GM23338 (cell line): ENCODE measurements at regions not wholly inside any gene's neighbourhood (a gene's known extent, or its start where the extent isn't known, plus 50 kb on each side); places are given as distances from the start of the nearest gene placed in this dataset.

ENCODE experiments used
- ATAC-seq: fragments of 200-7000 bp; cut with Tn5 transposase; 3 replicates; pipeline ENCODE4 v1.9.1; 2020
- DNase-seq: peaks from one replicate; pipeline ENCODE4 v3.0.0-alpha.2; 2015; ENCODE audit warnings: low spot score
- H2AFZ ChIP-seq: fragments of 200-600 bp; sonication (generic); 2 replicates; pipeline ENCODE4 v1.8.0; 2016; ENCODE audit warnings: antibody characterized with exemption, mild to moderate bottlenecking, moderate library complexity
- H3F3A ChIP-seq: fragments of 200-600 bp; sonication (generic); replicated peaks from 2 replicates; pipeline ENCODE4 v1.8.0; 2017; ENCODE audit warnings: antibody characterized with exemption, mixed run types, low read depth
- H3K27ac ChIP-seq: fragments of 200-600 bp; sonication (generic); 2 replicates; pipeline ENCODE4 v1.6.1; 2016; ENCODE audit warnings: low read depth
- H3K27me3 ChIP-seq: fragments of 200-600 bp; sonication (generic); 2 replicates; pipeline ENCODE4 v1.8.0; 2016; ENCODE audit warnings: mild to moderate bottlenecking, mixed run types, moderate library complexity; ENCODE audit not compliant: insufficient read depth
- H3K36me3 ChIP-seq: fragments of 200-600 bp; sonication (generic); 2 replicates; pipeline ENCODE4 v1.8.0; 2016; ENCODE audit warnings: mild to moderate bottlenecking; ENCODE audit not compliant: insufficient read depth
- H3K4me1 ChIP-seq: fragments of 200-600 bp; sonication (generic); 2 replicates; pipeline ENCODE4 v1.8.0; 2016; ENCODE audit warnings: mild to moderate bottlenecking, moderate library complexity; ENCODE audit not compliant: insufficient read depth
- H3K4me2 ChIP-seq: fragments of 200-600 bp; sonication (generic); 2 replicates; pipeline ENCODE4 v1.7.1; 2017; ENCODE audit warnings: mixed run types
- H3K4me3 ChIP-seq: fragments of 200-600 bp; sonication (generic); 2 replicates; pipeline ENCODE4 v1.6.1; 2016; ENCODE audit warnings: mixed run types
- H3K79me2 ChIP-seq: fragments of 200-600 bp; sonication (generic); replicated peaks from 2 replicates; pipeline ENCODE4 v1.8.0; 2017; ENCODE audit warnings: mild to moderate bottlenecking; ENCODE audit not compliant: insufficient read depth
- H3K9me2 ChIP-seq: fragments of 200-600 bp; sonication (generic); 2 replicates; pipeline ENCODE4 v1.8.0; 2017; ENCODE audit not compliant: insufficient read depth
- H4K20me1 ChIP-seq: fragments of 200-600 bp; sonication (generic); replicated peaks from 2 replicates; pipeline ENCODE4 v1.8.0; 2017; ENCODE audit warnings: mild to moderate bottlenecking; ENCODE audit not compliant: insufficient read depth
- H3K27ac Mint-ChIP-seq: 2 replicates; pipeline ENCODE4 v1.8.0; 2020; ENCODE audit warnings: inconsistent platforms, mild to moderate bottlenecking, moderate library complexity, mixed read lengths
- H3K27me3 Mint-ChIP-seq: 3 replicates; pipeline ENCODE4 v1.8.0; 2022; ENCODE audit warnings: low read depth, mild to moderate bottlenecking, moderate library complexity, mixed read lengths, inconsistent platforms; ENCODE audit not compliant: insufficient read depth, poor library complexity
- H3K36me3 Mint-ChIP-seq: 3 replicates; pipeline ENCODE4 v1.8.0; 2021; ENCODE audit warnings: low read depth, mild to moderate bottlenecking, inconsistent platforms, moderate library complexity, mixed read lengths
- H3K4me1 Mint-ChIP-seq: 3 replicates; pipeline ENCODE4 v1.8.0; 2020; ENCODE audit warnings: mild to moderate bottlenecking, inconsistent platforms, mixed read lengths
- H3K4me3 Mint-ChIP-seq: 3 replicates; pipeline ENCODE4 v1.8.0; 2021; ENCODE audit warnings: moderate library complexity, mild to moderate bottlenecking, inconsistent platforms, mixed read lengths
- H3K9me3 Mint-ChIP-seq: 3 replicates; pipeline ENCODE4 v1.8.0; 2020; ENCODE audit warnings: moderate library complexity, mild to moderate bottlenecking, inconsistent platforms, mixed read lengths
- CREB1 ChIP-seq: fragments of 250-450 bp; sonication (Bioruptor Pico); IDR thresholded peaks from 2 replicates; pipeline ENCODE4 v1.5.0; 2020; ENCODE audit warnings: low read depth, mild to moderate bottlenecking, moderate library complexity
- EZH2 ChIP-seq: fragments of 200-600 bp; sonication (generic); IDR thresholded peaks from one replicate; pipeline ENCODE4 v1.8.0; 2017; ENCODE audit warnings: antibody characterized with exemption, mild to moderate bottlenecking, low read depth; ENCODE audit not compliant: unreplicated experiment
- EZH2phosphoT487 ChIP-seq: fragments of 200-600 bp; sonication (generic); IDR thresholded peaks from one replicate; pipeline ENCODE4 v1.8.1; 2018; ENCODE audit warnings: antibody characterized with exemption; ENCODE audit not compliant: unreplicated experiment
- JUNB ChIP-seq: IDR thresholded peaks from one replicate; pipeline ENCODE4 v1.6.1; 2016; ENCODE audit warnings: antibody characterized with exemption; ENCODE audit not compliant: unreplicated experiment
- NANOG ChIP-seq: IDR thresholded peaks from 2 replicates; pipeline ENCODE4 v1.6.1; 2016; ENCODE audit warnings: antibody characterized with exemption, borderline replicate concordance
- POLR2AphosphoS5 ChIP-seq: IDR thresholded peaks from 2 replicates; pipeline ENCODE4 v1.6.1; 2016; ENCODE audit warnings: antibody characterized with exemption, low read depth
- STAT1 ChIP-seq: IDR thresholded peaks from one replicate; pipeline ENCODE4 v1.6.1; 2016; ENCODE audit warnings: antibody characterized with exemption; ENCODE audit not compliant: unreplicated experiment
- ZNF114 ChIP-seq: fragments of 250-450 bp; sonication (Bioruptor Pico); IDR thresholded peaks from 2 replicates; pipeline ENCODE4 v1.5.0; 2020; ENCODE audit warnings: mild to moderate bottlenecking, moderate library complexity
- ZNF331 ChIP-seq: fragments of 250-450 bp; sonication (Bioruptor Pico); IDR thresholded peaks from 2 replicates; pipeline ENCODE4 v1.5.0; 2020; ENCODE audit warnings: low read depth, mild to moderate bottlenecking, moderate library complexity
- TF ChIP-seq, protein P1 (sequence below): fragments of 250-450 bp; sonication (Bioruptor Pico); IDR thresholded peaks from 2 replicates; pipeline ENCODE4 v1.5.0; 2020; ENCODE audit warnings: mild to moderate bottlenecking, moderate library complexity
- TF ChIP-seq, protein P2 (sequence below): IDR thresholded peaks from one replicate; pipeline ENCODE4 v1.6.1; 2018; ENCODE audit warnings: antibody characterized with exemption; ENCODE audit not compliant: unreplicated experiment
- TF ChIP-seq, protein P3 (sequence below), 2 experiments: fragments of 200-600 bp in 1 of 2; sonication (generic) in 1 of 2; conservative IDR thresholded peaks; 2 replicates each; pipeline versions ENCODE4 v1.5.1 to v1.6.1; 2016 to 2017; ENCODE audit warnings: antibody characterized with exemption in 2 of 2, low read depth in 2 of 2, mild to moderate bottlenecking in 2 of 2, moderate library complexity in 1 of 2
- TF ChIP-seq, protein P4 (sequence below): IDR thresholded peaks from 2 replicates; pipeline ENCODE4 v1.6.1; 2016; ENCODE audit warnings: antibody characterized with exemption

DNA sequence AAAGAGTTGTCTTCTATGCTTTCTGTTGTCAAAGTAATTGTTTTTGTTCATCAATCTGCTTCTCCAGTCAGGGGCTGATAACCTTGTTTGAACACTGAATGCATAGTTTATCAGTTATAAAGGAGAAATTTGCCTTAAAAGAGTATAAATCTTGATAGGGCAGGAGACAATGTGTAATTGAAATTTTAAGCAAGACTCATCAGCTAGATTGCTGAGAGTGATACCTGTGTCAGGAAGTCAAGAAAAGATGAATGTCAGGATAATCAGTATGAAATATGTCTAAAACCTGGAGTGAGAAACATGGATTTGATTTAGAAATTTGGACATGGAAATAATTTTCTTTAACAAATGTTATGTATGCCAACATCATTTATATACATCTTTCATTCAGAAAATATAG, 1258.1 kb downstream of the EFNA5 start:
- no peak overlapping the region for H2AFZ ChIP-seq
- no peaks in the 10 kb centered on the region for H3K9me2 ChIP-seq
- no peaks in the 10 kb centered on the region for H4K20me1 ChIP-seq
- TF ChIP-seq, protein P1, sequence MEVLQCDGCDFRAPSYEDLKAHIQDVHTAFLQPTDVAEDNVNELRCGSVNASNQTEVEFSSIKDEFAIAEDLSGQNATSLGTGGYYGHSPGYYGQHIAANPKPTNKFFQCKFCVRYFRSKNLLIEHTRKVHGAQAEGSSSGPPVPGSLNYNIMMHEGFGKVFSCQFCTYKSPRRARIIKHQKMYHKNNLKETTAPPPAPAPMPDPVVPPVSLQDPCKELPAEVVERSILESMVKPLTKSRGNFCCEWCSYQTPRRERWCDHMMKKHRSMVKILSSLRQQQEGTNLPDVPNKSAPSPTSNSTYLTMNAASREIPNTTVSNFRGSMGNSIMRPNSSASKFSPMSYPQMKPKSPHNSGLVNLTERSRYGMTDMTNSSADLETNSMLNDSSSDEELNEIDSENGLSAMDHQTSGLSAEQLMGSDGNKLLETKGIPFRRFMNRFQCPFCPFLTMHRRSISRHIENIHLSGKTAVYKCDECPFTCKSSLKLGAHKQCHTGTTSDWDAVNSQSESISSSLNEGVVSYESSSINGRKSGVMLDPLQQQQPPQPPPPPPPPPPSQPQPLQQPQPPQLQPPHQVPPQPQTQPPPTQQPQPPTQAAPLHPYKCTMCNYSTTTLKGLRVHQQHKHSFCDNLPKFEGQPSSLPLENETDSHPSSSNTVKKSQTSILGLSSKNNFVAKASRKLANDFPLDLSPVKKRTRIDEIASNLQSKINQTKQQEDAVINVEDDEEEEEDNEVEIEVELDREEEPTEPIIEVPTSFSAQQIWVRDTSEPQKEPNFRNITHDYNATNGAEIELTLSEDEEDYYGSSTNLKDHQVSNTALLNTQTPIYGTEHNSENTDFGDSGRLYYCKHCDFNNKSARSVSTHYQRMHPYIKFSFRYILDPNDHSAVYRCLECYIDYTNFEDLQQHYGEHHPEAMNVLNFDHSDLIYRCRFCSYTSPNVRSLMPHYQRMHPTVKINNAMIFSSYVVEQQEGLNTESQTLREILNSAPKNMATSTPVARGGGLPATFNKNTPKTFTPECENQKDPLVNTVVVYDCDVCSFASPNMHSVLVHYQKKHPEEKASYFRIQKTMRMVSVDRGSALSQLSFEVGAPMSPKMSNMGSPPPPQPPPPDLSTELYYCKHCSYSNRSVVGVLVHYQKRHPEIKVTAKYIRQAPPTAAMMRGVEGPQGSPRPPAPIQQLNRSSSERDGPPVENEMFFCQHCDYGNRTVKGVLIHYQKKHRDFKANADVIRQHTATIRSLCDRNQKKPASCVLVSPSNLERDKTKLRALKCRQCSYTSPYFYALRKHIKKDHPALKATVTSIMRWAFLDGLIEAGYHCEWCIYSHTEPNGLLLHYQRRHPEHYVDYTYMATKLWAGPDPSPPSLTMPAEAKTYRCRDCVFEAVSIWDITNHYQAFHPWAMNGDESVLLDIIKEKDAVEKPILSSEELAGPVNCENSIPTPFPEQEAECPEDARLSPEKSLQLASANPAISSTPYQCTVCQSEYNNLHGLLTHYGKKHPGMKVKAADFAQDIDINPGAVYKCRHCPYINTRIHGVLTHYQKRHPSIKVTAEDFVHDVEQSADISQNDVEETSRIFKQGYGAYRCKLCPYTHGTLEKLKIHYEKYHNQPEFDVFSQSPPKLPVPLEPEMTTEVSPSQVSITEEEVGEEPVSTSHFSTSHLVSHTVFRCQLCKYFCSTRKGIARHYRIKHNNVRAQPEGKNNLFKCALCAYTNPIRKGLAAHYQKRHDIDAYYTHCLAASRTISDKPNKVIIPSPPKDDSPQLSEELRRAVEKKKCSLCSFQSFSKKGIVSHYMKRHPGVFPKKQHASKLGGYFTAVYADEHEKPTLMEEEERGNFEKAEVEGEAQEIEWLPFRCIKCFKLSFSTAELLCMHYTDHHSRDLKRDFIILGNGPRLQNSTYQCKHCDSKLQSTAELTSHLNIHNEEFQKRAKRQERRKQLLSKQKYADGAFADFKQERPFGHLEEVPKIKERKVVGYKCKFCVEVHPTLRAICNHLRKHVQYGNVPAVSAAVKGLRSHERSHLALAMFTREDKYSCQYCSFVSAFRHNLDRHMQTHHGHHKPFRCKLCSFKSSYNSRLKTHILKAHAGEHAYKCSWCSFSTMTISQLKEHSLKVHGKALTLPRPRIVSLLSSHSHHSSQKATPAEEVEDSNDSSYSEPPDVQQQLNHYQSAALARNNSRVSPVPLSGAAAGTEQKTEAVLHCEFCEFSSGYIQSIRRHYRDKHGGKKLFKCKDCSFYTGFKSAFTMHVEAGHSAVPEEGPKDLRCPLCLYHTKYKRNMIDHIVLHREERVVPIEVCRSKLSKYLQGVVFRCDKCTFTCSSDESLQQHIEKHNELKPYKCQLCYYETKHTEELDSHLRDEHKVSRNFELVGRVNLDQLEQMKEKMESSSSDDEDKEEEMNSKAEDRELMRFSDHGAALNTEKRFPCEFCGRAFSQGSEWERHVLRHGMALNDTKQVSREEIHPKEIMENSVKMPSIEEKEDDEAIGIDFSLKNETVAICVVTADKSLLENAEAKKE (CRISPR knock-in tag) = no peak
- TF ChIP-seq POLR2AphosphoS5 (no peak), CREB1 (CRISPR knock-in tag) (no peak), NANOG (no peak), JUNB (no peak), STAT1 (no peak), ZNF114 (CRISPR knock-in tag) (no peak), ZNF331 (CRISPR knock-in tag) (no peak), EZH2 (no peak), EZH2phosphoT487 (no peak)
- TF ChIP-seq, protein P2, sequence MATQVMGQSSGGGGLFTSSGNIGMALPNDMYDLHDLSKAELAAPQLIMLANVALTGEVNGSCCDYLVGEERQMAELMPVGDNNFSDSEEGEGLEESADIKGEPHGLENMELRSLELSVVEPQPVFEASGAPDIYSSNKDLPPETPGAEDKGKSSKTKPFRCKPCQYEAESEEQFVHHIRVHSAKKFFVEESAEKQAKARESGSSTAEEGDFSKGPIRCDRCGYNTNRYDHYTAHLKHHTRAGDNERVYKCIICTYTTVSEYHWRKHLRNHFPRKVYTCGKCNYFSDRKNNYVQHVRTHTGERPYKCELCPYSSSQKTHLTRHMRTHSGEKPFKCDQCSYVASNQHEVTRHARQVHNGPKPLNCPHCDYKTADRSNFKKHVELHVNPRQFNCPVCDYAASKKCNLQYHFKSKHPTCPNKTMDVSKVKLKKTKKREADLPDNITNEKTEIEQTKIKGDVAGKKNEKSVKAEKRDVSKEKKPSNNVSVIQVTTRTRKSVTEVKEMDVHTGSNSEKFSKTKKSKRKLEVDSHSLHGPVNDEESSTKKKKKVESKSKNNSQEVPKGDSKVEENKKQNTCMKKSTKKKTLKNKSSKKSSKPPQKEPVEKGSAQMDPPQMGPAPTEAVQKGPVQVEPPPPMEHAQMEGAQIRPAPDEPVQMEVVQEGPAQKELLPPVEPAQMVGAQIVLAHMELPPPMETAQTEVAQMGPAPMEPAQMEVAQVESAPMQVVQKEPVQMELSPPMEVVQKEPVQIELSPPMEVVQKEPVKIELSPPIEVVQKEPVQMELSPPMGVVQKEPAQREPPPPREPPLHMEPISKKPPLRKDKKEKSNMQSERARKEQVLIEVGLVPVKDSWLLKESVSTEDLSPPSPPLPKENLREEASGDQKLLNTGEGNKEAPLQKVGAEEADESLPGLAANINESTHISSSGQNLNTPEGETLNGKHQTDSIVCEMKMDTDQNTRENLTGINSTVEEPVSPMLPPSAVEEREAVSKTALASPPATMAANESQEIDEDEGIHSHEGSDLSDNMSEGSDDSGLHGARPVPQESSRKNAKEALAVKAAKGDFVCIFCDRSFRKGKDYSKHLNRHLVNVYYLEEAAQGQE = no peak
- TF ChIP-seq, protein P3, sequence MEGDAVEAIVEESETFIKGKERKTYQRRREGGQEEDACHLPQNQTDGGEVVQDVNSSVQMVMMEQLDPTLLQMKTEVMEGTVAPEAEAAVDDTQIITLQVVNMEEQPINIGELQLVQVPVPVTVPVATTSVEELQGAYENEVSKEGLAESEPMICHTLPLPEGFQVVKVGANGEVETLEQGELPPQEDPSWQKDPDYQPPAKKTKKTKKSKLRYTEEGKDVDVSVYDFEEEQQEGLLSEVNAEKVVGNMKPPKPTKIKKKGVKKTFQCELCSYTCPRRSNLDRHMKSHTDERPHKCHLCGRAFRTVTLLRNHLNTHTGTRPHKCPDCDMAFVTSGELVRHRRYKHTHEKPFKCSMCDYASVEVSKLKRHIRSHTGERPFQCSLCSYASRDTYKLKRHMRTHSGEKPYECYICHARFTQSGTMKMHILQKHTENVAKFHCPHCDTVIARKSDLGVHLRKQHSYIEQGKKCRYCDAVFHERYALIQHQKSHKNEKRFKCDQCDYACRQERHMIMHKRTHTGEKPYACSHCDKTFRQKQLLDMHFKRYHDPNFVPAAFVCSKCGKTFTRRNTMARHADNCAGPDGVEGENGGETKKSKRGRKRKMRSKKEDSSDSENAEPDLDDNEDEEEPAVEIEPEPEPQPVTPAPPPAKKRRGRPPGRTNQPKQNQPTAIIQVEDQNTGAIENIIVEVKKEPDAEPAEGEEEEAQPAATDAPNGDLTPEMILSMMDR (conservative IDR thresholded peaks at IDR 0.05; ENCODE audit: low read depth in 2 of 2) = no peak
- TF ChIP-seq, protein P4, sequence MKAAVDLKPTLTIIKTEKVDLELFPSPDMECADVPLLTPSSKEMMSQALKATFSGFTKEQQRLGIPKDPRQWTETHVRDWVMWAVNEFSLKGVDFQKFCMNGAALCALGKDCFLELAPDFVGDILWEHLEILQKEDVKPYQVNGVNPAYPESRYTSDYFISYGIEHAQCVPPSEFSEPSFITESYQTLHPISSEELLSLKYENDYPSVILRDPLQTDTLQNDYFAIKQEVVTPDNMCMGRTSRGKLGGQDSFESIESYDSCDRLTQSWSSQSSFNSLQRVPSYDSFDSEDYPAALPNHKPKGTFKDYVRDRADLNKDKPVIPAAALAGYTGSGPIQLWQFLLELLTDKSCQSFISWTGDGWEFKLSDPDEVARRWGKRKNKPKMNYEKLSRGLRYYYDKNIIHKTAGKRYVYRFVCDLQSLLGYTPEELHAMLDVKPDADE = no peak
- no peak overlapping the region for H3K4me2 ChIP-seq
- no peaks in the 10 kb centered on the region for H3K27me3 ChIP-seq
- no peak overlapping the region for H3K4me3 ChIP-seq
- H3K36me3 ChIP-seq = no peaks in the 10 kb centered on the region
- no peaks in the 10 kb centered on the region for H3K79me2 ChIP-seq
- no peaks in the 10 kb centered on the region for H3K36me3 Mint-ChIP-seq
- no peaks in the 10 kb centered on the region for H3F3A ChIP-seq
- peaks cover 2% of the 10 kb centered on the region for H3K27me3 Mint-ChIP-seq
- no peak overlapping the region for H3K27ac ChIP-seq
- ATAC-seq (no peak), DNase-seq (no peak)
- H3K27ac Mint-ChIP-seq = no peak overlapping the region
- H3K4me1 Mint-ChIP-seq = no peaks in the 10 kb centered on the region
- H3K4me3 Mint-ChIP-seq = no peak overlapping the region
- no peaks in the 10 kb centered on the region for H3K9me3 Mint-ChIP-seq
- H3K4me1 ChIP-seq = no peaks in the 10 kb centered on the region
